ENCODE measurements at regions not wholly inside any gene's neighbourhood (a gene's known extent, or its start where the extent isn't known, plus 50 kb on each side); places are given as distances from the start of the nearest gene placed in this dataset.
A peak's percentile ranks its signal among the peaks of the same experiment; 100 is the strongest.

DNA sequence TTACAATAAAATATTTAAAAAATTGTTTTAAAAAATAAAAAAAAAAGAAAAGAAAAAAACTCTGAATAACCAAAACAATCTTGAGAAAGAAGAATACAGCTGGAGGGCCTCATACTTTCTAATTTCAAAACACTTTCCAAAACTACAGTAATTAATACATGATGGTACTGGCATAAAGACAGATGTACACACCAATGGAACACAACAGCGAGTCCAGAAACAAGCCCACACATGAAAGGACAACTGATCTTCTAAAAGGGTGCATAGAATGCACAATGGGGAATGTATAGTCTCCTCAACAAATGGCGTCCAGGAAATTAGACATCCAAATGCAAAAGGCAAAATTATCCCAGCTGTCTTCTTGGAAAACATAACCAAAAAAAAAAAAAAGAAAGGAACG lies 99.6 kb downstream of the LURAP1L start:
- no peak for DNase-seq (ENCODE audit: low read depth)

DNA sequence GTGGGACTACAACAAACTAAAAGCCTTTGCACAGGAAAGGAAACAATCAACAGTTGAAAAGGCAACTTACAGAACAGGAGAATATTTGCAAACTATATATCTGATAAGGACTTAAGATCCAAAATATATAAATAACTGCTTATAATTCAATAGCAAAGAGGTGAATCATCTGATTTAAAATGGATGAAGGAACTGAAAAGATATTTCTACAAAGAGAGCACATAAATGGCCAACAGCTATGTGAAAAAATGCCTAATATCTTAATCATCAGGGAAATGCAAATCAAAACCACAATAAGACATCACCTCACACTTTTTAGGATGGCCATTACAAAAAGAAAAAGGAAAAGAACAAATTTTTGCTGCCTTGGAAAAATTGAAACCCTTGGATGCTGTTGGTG lies 100.4 kb downstream of the LURAP1L start:
- no peak for DNase-seq (ENCODE audit: low read depth)

DNA sequence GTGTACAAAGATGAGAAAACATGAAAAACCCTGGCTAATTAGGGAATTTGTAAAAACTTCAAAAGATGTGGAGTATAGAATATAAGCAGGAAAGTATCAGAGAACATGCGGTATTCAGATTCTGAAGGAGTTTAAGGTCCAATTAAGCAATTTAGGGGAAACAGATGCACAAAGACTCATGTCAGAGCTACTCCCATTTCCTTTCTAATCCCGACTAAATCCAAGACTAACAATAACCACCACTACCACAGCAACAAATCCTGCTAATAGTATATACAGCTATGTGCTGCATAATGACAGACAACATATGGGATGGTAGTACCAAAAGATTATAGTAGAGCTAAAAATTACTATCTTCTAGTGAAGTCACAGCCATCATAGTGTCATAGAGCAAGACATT lies 102.1 kb downstream of the LURAP1L start:
- no peak for DNase-seq (ENCODE audit: low read depth)

DNA sequence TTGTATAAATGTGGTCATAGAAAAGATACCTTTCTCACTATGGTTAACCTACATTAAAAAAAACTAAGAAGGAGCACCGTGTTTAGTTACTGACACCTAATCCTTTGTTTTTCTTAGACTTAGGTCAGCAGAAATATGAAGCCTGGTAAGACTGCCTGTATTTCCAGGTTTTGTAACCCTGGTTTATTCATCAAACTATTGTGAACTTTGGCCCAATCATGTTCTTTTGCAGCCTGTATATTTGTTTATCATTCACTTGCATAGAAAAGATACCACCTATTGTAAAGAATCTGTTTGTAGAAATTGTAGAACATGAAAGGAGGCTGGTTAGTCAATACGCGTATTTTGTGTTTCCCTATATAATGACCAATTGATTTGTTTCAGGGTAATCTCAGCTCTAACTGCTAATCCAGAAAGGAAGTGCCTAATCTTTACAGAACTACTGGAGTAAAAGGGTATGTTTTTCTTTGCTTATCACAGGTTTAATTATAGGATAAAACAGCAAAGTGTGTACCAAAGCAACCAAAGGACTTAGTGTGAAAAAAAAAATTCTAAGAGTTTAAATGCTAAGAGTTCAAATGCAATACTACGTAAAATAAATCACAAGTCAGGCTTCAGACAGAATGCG lies 103.6 kb downstream of the LURAP1L start:
- no peak for DNase-seq (ENCODE audit: low read depth)

DNA sequence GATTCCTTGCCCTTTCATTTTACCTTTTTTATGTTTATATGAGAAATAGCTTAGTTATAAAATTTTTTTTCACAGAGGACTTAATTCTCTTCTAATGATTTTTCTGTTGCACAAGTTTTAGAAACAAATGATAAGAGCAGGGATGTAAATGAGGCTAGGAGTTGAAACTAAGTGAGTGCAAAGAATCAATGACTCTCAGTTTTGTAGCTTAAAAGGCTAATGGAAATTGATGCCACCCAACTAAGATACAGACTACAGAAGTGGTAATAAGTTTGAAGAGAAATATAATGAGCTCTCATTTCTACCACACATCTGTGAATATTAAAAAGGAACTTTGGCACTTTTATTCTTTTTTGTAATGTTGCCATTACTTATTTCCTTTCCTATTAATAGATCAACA lies 105.1 kb downstream of the LURAP1L start:
- no peak for DNase-seq (ENCODE audit: low read depth)

DNA sequence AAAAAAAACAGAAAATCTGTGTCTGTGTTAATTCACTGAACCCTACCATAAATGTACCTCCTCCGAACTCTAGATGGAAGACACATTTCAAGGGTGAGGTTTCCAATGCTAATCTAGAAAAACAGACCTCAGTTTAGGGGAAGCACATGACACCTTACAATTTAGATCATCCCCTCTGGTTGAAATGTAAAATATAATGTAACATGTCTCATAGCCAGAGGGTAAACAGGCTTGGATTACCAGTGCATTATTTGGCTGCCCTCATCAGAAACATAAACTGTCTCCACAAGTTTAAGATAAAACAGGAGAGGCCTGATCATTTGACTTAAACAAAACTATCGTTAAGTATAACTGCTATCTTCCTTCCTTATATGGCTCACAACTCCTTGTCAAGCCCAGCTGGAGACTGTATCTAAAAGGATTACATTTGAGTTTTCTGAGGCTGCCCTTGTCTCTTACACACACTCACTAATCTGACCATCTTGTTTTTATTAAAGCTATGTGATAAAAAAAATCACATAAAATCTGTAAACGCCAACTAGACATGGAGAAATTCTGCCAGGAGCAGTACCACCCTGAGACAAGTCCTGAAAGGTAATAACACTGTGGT lies 105.7 kb downstream of the LURAP1L start:
- DNase-seq (ENCODE audit: low read depth) = no peak

DNA sequence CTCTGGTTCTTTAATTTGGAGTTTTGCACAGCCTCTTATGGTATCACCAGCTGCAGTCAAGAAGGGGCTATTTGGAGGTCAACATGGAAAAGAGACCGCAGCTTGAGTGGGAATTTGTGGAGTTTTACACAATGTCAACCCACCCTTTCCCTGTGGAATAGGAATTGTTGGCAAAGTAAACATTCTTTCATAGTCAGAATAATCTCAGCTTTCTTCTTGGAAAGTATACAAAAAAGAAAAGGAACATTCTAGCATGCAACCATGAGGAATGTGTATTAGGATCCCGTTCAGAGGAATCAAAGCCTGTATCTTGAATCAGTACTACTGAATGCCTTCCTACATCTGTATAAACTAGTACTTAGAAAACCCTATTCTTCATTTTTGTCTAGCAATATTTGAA lies 107.6 kb downstream of the LURAP1L start:
- peak; percentile 59 for DNase-seq (ENCODE audit: low read depth)

DNA sequence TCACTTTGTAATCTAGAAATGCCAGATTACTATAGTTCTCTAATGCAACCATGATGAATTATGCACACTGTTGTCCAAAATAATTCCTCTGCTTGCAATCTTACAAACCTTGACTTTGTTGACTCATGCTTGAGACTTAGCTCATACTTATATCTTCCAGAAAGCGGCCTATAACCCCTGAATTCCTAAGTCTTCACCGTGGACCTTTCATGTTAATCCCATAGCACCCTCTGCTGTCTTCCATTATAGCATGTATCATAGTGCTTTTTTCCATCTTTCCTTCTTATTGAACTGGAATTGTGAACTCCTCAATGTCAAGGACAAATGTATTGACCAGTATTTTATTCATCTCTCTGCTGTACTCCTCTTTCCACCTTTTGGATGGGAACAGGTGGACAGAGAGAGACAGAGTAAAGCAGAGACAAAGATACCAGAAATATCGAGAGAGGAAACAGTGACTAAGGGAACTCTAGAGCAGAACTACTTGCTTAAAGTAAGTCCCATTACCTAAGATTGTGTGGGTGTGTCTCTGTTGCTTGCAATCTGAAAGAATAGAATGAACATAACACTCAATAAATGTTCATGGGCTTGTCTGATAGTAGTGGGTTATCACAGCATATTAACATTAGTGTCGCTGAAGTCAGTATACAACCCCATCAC lies 110.0 kb downstream of the LURAP1L start:
- DNase-seq (ENCODE audit: low read depth) = peak; percentile 65

DNA sequence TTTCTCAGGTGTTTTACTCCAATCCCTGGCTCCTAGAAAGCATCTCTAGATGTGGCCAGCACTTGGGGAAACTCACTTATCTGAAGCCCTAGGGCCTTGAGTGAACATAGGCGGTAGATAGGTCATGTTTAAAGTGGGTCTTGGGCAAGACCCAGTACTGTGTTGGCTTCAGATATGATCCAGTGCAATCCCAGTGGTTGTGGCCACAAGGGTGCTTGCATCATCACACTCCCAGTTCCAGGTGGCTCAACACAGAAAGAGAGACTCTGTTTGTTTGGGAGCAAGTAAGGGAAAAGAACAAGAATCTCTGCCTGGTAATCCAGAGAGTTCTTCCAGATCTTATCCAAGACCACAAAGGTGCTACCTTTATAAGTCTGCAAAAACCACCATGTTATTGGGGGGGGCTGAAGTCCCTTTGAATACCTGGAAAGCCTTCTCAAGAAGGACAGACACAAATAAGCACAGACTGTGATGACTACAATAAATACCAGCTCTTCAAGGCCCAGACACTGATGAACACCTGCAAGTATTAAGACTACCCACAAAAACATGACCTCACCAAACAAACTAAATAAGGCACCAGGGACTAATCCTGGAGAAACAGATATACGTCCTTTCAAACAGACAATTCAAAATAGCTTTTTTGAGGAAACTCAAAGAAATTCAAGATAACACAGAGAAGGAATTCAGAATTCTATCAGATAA lies 114.7 kb downstream of the LURAP1L start:
- DNase-seq (ENCODE audit: low read depth) = no peak

DNA sequence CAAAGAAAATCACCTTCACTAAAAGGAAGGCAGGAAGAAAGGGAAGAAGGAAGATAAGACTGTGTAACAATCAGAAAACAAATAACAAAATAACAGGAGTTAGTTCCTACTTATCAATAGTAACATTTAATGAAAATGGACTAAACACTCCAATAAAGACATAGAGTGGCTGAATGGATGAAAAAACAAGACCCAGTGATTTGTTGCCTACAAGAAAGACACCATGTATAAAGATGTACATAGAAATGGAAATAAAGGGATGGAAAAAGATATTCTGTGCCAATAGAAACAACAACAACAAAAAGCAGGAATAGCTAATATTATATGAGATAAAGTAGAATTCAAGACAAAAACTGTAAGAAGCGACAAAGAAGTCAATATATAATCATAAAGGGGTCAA lies 116.8 kb downstream of the LURAP1L start:
- DNase-seq (ENCODE audit: low read depth) = no peak

DNA sequence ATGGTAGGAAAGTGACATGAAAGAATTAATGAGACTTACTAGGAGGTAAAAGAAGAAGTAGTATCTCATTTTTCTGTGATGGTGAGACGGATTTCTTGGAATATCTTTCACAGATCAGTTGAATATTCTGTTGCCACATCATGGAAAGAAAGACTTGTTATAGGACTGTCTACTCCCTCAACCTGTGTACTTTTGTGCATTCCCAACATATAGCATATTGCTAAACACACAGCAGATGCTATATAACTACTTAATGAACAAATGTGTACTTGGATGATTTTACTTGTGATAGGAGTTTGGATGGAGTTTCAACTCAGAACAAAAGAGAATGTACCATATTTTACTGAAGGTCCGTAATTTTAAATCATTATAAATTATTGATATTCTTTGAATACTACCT lies 128.5 kb downstream of the LURAP1L start:
- DNase-seq (ENCODE audit: low read depth) = no peak

DNA sequence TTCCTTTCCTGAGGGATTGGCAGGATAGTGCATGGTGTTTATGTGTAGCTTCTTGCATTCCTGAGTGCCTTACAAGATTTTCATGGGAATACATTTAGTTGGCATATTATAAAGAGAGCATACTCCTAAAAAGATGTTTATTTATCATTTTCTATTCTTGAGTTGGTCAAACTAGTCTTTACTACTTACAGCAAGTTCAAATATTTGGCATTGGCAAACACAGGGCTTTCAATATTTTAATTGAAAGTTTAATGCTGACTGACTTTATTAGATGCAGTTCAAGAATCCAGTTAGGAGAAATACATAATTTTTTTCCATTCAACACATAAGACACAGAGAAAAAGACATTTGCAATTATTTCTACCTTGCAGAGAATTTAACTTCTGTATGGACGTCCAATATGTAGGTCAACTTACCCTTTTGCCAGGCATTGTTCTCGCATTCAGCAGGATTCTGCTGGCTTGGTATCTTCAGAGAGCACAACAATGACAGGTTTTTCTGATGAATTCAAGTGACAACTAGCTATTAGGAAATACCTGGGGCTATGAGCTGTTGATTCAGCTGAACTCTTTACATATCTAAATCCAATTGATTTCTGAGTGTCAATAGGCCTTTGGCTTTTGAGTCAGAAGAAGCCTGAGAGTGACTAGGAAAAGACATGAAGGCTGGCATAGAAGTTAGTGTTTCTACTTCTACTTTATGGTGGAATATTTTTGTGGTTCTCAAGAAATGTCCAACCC lies 129.6 kb downstream of the LURAP1L start:
- DNase-seq (ENCODE audit: low read depth) = no peak

DNA sequence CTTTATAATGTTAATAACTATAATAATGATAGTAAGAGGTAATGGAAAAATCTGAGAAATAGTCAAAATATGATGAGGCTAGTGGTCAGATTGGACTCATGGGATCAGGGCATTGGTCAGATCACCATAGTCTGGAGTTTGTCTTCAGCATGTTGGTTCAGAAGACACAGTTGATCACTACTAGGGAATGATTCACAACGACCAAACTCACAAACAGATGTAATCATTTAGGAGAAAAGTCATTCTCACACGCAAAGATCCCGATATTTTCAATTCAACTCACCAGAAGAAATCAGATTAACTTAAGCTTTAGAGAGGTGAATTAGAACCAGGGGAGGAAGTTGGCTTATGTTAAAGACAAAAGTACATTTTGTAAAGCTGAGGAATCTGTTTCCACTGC lies 131.8 kb downstream of the LURAP1L start:
- DNase-seq (ENCODE audit: low read depth) = no peak

DNA sequence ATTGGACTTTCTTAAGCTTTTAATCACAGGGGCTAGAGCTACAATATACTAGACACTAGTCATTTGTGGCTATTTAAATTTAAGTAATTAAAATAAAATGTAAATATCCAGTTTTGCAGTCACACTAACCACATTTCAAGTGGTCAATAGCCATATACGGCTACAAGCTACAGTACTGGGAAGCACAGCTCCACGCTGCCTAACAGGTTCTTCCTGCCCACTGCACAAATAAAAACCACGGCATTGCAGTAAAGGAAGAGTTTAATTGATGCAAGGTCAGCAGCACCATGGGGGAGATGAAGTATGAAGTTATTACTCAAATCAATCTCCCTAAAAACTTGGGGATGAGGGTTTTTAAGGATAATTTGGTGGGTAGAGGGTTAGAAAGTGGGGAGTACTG lies 134.1 kb downstream of the LURAP1L start:
- no peak for DNase-seq (ENCODE audit: low read depth)

DNA sequence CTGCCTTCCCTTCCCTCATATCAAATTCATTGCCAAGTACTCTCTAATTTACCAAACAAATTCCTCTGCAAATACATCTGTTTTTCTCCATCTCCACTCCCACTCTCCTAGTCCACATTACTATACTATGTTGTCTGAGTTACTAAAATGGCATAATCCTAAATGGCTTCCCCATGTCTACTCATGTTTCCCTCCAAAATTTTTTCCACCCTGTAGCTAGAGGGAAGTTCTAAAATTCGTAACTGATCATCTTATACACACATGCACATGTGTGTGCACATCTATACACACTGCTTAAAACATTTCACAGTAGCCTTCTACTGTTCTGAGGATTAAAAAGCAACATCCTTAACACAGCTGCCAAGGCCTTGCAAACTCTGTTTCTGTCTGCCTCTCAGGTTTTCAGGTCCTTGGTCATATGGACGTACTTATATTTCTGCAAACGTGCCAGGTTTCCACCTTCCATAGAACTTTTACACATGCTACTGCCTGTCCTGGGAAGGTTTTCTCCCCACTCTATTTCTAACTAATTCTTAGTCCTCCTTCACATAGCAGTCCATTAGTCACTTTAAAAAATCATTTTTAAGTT lies 140.6 kb downstream of the LURAP1L start:
- no peak for DNase-seq (ENCODE audit: low read depth)

DNA sequence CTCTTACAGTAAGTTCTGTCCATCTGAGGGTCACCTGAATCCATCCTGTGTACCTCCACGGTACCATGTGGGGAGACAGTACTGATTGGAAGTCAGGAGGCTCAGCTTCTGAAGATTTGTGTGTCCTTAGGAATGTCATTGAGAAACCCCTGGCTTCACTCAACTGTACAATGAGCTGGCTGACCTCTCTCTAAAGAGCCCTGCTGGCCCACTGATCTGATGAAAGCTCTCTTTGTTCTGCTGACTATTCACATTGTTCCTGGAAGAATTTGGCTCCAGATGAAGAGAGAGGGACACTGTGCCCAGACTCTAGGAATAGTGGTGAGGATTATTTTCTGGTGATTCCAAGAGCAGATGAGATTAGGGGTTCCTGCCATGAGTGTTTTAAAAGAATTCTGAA lies 141.2 kb downstream of the LURAP1L start:
- no peak for DNase-seq (ENCODE audit: low read depth)

DNA sequence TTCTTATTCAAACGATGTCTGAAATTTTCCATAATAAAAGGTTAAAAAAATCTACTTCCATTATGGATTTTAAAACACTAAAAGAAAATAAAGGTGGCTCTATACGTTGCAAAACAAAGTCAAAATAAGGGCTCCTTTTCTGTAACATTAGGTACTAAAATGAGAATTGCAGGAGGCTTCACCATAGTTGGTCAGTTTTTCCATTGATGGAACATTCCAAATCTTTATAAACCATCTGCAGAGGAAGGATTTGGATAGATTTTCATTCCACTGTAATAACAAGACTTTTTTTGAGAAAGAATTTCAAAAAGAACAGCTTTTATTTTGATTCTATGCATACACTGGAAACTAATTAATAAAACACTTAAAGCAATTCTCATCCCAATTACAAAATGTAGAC lies 145.6 kb downstream of the LURAP1L start:
- no peak for DNase-seq (ENCODE audit: low read depth)

DNA sequence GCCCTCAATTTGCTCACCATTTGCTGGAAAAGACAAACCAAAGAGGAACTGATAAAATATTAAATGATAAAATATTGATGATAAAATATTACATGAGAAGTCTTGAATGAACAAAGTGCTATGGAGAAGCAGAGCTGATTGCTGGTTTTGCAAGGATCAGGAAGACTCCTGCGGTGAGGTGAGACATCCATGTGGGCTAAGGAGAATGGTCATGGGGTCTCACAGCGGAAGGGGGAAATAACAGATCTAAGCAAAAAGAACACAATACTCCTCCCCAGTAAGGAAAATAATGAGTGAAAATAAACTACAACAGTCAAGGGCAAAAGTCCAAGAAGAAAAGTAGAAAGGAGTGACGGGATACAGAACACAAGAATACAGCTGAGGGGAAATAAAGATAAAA lies 146.8 kb downstream of the LURAP1L start:
- DNase-seq (ENCODE audit: low read depth) = no peak

DNA sequence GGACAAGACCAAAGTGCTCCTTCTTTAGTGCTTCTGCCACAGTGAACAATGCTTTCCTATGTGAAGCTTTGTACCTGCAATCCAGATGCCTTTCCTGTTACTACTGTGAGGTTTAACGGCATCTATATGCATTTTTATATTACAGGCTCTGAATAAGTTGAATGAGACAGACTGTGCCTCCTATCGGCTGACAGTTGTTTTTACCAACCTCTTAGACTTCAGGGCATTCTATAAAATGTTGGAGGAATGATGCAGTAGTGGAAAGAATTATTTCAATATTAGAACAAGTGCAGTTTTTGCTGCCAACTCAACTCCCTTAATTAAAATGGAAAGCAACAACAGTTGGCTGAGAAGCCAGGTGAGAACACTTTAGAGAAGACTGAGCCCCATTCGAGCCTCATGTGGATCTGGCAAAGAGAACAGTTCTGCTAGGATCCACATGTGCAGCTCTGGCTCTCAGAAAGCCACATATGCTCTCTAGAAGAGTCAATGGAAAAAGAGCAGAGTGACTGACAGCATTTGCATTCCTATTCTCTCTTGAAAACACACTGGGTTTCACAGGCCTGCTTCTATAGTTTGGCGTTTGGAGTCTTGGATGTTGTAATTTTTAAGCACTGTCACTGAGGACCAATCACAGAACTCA lies 147.5 kb downstream of the LURAP1L start:
- DNase-seq (ENCODE audit: low read depth) = peak; percentile 38

DNA sequence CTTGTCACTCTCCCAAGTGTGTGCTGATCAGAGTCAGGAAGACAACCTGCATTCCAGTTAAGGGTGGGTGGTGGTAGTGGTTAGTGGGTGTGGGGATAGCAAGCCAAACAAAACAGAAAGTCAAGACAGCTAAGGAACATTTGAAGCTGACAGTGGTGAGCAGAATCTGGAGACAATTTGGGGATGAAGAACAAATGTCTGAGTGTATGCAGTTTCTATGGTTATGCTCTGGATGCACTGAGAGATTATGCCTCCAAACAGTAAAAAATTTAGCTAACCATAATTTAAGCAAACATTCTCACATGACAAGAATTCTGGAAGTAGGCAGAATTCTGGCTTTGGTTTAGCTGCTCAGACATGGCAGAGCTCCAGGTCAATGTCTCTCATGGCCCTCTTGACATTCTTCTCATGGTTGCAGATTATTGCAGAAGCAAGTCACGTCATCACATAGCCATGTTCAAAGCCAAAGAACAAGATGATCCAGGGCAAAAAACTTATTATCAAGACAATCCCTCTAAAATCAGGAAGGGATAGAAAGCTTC lies 148.7 kb downstream of the LURAP1L start:
- DNase-seq (ENCODE audit: low read depth) = peak; percentile 99

DNA sequence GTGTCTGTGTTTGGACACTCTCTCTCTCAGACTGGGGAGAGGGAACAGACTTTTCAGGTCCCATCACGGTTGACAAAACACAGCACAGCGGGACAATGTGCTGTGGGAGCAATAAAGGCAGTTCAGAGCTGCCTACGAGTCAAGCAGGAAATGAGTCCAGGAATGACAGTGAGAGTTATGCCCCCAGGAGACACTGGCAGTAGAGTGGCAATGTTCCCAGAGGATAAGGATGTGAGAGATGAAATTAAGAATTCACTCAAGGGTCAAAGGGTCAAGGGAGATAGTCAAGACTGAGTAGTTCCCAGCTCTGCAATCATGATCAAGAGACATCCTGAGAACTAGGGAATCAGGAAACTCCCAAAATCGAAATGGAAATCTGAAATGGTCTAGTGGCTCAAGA lies 156.1 kb downstream of the LURAP1L start:
- no peak for DNase-seq (ENCODE audit: low read depth)
